IMR-90 (cell line): ENCODE measurements at regions not wholly inside any gene's neighbourhood (a gene's known extent, or its start where the extent isn't known, plus 50 kb on each side); places are given as distances from the start of the nearest gene placed in this dataset.

Experiments
- ATAC-seq: fragments of 200-7000 bp; cut with Tn5 transposase; 2 replicates; pipeline ENCODE4 v1.9.1; 2020; ENCODE audit warnings: low read depth, mild to moderate bottlenecking, moderate library complexity
- BruUV-seq: library from RNA; stranded (reverse); fragments of 400-500 nt; replicated peaks from 2 replicates; lab custom pipeline; 2021; lab: Mats Ljungman, UMichigan
- CTCF ChIA-PET: fragments of 300-600 bp; formaldehyde crosslinking; extraction: SDS; loops from one replicate; lab custom pipeline; 2021; ENCODE audit warnings: antibody characterized with exemption; lab: Yijun Ruan, JAX
- POLR2A ChIA-PET: fragments of 300-600 bp; sonication (Branson Sonifier 250); formaldehyde crosslinking; loops from one replicate; lab custom pipeline; 2022; ENCODE audit warnings: antibody characterized with exemption; ENCODE audit not compliant: unreplicated experiment; lab: Charles Lee
- DNase-seq: peaks from one replicate; pipeline ENCODE4 v3.0.0; 2013
- H2AFZ ChIP-seq: replicated peaks from 2 replicates; pipeline ENCODE3; 2013; ENCODE audit warnings: low read length, mild to moderate bottlenecking; ENCODE audit not compliant: poor library complexity
- H2AK5ac ChIP-seq: 2 replicates; pipeline ENCODE4 v1.6.1; 2013; ENCODE audit warnings: low read depth, low read length, inconsistent platforms
- H2AK9ac ChIP-seq: replicated peaks from 2 replicates; pipeline ENCODE3; 2013; ENCODE audit warnings: mild to moderate bottlenecking, low read depth, low read length, moderate library complexity; ENCODE audit not compliant: poor library complexity
- H2BK120ac ChIP-seq: 2 replicates; pipeline ENCODE4 v1.6.1; 2013; ENCODE audit warnings: low read depth, low read length, inconsistent platforms
- H2BK15ac ChIP-seq: 3 replicates; pipeline ENCODE4 v1.6.1; 2013; ENCODE audit warnings: low read depth, low read length, inconsistent platforms
- H2BK20ac ChIP-seq: 2 replicates; pipeline ENCODE4 v1.6.1; 2013; ENCODE audit warnings: low read depth, mild to moderate bottlenecking, inconsistent platforms, low read length, moderate library complexity
- H2BK5ac ChIP-seq: 2 replicates; pipeline ENCODE4 v1.6.1; 2013; ENCODE audit warnings: mild to moderate bottlenecking, low read depth, low read length, inconsistent platforms; ENCODE audit not compliant: poor library complexity, severe bottlenecking
- H3K14ac ChIP-seq: replicated peaks from 2 replicates; pipeline ENCODE4 v1.6.1; 2013; ENCODE audit warnings: low read depth, low read length, inconsistent platforms
- H3K18ac ChIP-seq: 2 replicates; pipeline ENCODE4 v1.6.1; 2013; ENCODE audit warnings: low read depth, low read length, control low read depth
- H3K23ac ChIP-seq: 2 replicates; pipeline ENCODE4 v1.6.1; 2013; ENCODE audit warnings: low read depth, low read length, inconsistent platforms
- H3K27ac ChIP-seq: 2 replicates; pipeline ENCODE4 v1.5.1; 2013; ENCODE audit warnings: mild to moderate bottlenecking, control low read depth, low read length; ENCODE audit not compliant: insufficient read depth
- H3K27me3 ChIP-seq: 2 replicates; pipeline ENCODE4 v1.6.1; 2013; ENCODE audit warnings: low read length; ENCODE audit not compliant: control insufficient read depth, insufficient read depth
- H3K36me3 ChIP-seq: 2 replicates; pipeline ENCODE4 v1.6.1; 2013; ENCODE audit warnings: low read length, mixed read lengths; ENCODE audit not compliant: control insufficient read depth, insufficient read depth
- H3K4ac ChIP-seq: 2 replicates; pipeline ENCODE4 v1.6.1; 2013; ENCODE audit warnings: low read depth, low read length, inconsistent platforms
- H3K4me1 ChIP-seq: 2 replicates; pipeline ENCODE4 v1.6.1; 2013; ENCODE audit warnings: low read length, mixed read lengths; ENCODE audit not compliant: control insufficient read depth, insufficient read depth
- H3K4me2 ChIP-seq: 2 replicates; pipeline ENCODE4 v1.6.1; 2013; ENCODE audit warnings: low read depth, mild to moderate bottlenecking, control low read depth, low read length, moderate library complexity
- H3K4me3 ChIP-seq: 2 replicates; pipeline ENCODE4 v1.5.1; 2013; ENCODE audit warnings: low read depth, mild to moderate bottlenecking, control low read depth, low read length, moderate library complexity; ENCODE audit not compliant: insufficient read depth
- H3K56ac ChIP-seq: 2 replicates; pipeline ENCODE4 v1.6.1; 2013; ENCODE audit warnings: low read length, inconsistent platforms; ENCODE audit not compliant: insufficient read depth; ENCODE audit errors: extremely low read depth
- H3K79me1 ChIP-seq, 2 experiments: 2 replicates each; pipeline ENCODE4 v1.6.1; 2013; ENCODE audit warnings: low read length in 2 of 2, inconsistent platforms in 1 of 2, low read depth in 1 of 2
- H3K9ac ChIP-seq: 2 replicates; pipeline ENCODE4 v1.6.1; 2013; ENCODE audit warnings: low read depth, low read length, control low read depth
- H3K9me1 ChIP-seq: 2 replicates; pipeline ENCODE4 v1.6.1; 2013; ENCODE audit warnings: low read length, inconsistent platforms; ENCODE audit not compliant: insufficient read depth
- H3K9me3 ChIP-seq: 2 replicates; pipeline ENCODE4 v1.6.1; 2013; ENCODE audit warnings: low read length; ENCODE audit not compliant: control insufficient read depth, insufficient read depth
- H4K20me1 ChIP-seq: 2 replicates; pipeline ENCODE4 v1.6.1; 2013; ENCODE audit warnings: low read length, inconsistent platforms; ENCODE audit not compliant: insufficient read depth
- H4K5ac ChIP-seq: 2 replicates; pipeline ENCODE4 v1.6.1; 2013; ENCODE audit warnings: mild to moderate bottlenecking, low read depth, low read length, control low read depth
- H4K8ac ChIP-seq, 2 experiments: 2 replicates each; pipeline ENCODE4 v1.6.1; 2013; ENCODE audit warnings: low read depth in 2 of 2, low read length in 2 of 2, control low read depth in 1 of 2, inconsistent platforms in 1 of 2
- H4K91ac ChIP-seq: 2 replicates; pipeline ENCODE4 v1.6.1; 2013; ENCODE audit warnings: low read depth, low read length, inconsistent platforms; ENCODE audit not compliant: insufficient read depth
- CEBPB ChIP-seq: IDR thresholded peaks from 2 replicates; pipeline ENCODE4 v1.6.1; 2012; ENCODE audit warnings: low read depth, low read length, improper control_type of control experiment
- MAFK ChIP-seq: IDR thresholded peaks from 2 replicates; pipeline ENCODE4 v1.6.1; 2012; ENCODE audit warnings: low read depth, low read length, improper control_type of control experiment
- WGBS, 2 experiments: methylation state at CpG; one replicate each; pipeline versions ENCODE4 v1.1.5 to v1.1.7; 2013; ENCODE audit warnings: missing lambda C conversion rate in 2 of 2; ENCODE audit not compliant: insufficient read length in 1 of 2; ENCODE audit errors: extremely low coverage in 2 of 2; 5-methylcytosine and 5-hydroxymethylcytosine counted together
- dilution Hi-C: fragments of 300-500 bp; cut with HindIII; formaldehyde crosslinking; loops from one replicate; pipeline ENCODE4 v1.14.3; 2018; ENCODE audit warnings: low sequenced_read_pairs; ENCODE audit not compliant: unreplicated experiment
- in situ Hi-C: fragments of 300-500 bp; cut with MboI; formaldehyde crosslinking; loops from 3 replicates; pipeline ENCODE4 v1.14.3; 2019; ENCODE audit warnings: low sequenced_read_pairs, inconsistent platforms, mixed read lengths
- intact Hi-C: fragments of 100-400 bp; cut with micrococcal nuclease; formaldehyde crosslinking; loops from 2 replicates; pipeline ENCODE4 v1.10.0; 2022

GRCh38 chr15:58287891-58288290, 143.9 kb upstream of the LIPC start:
- intact Hi-C loops: no loop called here
- H3K27ac ChIP-seq: no peak overlapping the region
- no peak overlapping the region for H2BK15ac ChIP-seq
- DNase-seq (no peak), ATAC-seq (no peak)
- peaks cover 9% of the 10 kb centered on the region for H3K9me3 ChIP-seq
- no peaks in the 10 kb centered on the region for H3K9me1 ChIP-seq
- CTCF ChIA-PET: no interaction called here
- no peak overlapping the region for H2BK120ac ChIP-seq
- no peak overlapping the region for H4K8ac ChIP-seq
- H2BK20ac ChIP-seq: no peak overlapping the region
- POLR2A ChIA-PET: no interaction called here
- no CpG with 5 or more reads among the region's 2 CpGs for WGBS, 2 experiments
- H3K18ac ChIP-seq: no peak overlapping the region
- in situ Hi-C loops: no loop called here
- no peak overlapping the region for H3K56ac ChIP-seq
- H3K4me2 ChIP-seq: no peak overlapping the region
- H2AK5ac ChIP-seq: no peak overlapping the region
- H3K4ac ChIP-seq: no peak overlapping the region
- H3K79me1 ChIP-seq: no peaks in the 10 kb centered on the region
- no peaks in the 10 kb centered on the region for H4K20me1 ChIP-seq
- no peak overlapping the region for H2AFZ ChIP-seq
- TF ChIP-seq CEBPB: no peak
- TF ChIP-seq MAFK: peak; percentile 45; the same call in 1 of the 2 replicates
- H3K4me3 ChIP-seq: no peak overlapping the region
- no peaks in the 10 kb centered on the region for H3K27me3 ChIP-seq
- H3K36me3 ChIP-seq: no peaks in the 10 kb centered on the region
- dilution Hi-C loops: no loop called here
- no peak overlapping the region for H4K5ac ChIP-seq
- no TSS peak for BruUV-seq
- H4K91ac ChIP-seq: no peak overlapping the region
- no peak overlapping the region for H3K14ac ChIP-seq
- H3K4me1 ChIP-seq: no peaks in the 10 kb centered on the region
- H2AK9ac ChIP-seq: no peak overlapping the region
- no peak overlapping the region for H2BK5ac ChIP-seq
- H3K9ac ChIP-seq: no peak overlapping the region
- H3K23ac ChIP-seq: no peak overlapping the region
